ENCODE measurements at regions not wholly inside any gene's neighbourhood (a gene's known extent, or its start where the extent isn't known, plus 50 kb on each side); places are given as distances from the start of the nearest gene placed in this dataset.

DNA sequence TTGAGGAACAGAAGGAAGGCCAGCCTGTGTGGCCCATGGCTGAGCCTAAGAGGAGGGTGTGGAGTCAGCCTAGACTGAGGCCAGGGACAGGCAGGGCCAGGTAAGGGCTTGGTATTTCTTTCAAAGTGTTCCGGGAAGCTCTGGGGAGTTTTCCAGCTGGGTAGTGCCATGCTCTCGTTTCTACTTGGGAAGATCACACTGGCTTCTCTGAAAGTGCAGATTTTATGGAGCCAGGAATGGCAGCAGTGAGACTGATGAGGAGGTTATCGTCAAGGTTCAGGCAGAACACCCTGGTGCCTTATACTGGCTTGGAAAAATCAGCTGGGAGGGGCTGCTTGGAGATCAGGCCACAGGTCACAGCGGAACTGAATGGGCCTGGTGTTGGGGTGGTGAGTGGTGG lies 245.1 kb downstream of the SOX11 start:
- no peak overlapping the region for H3K4me3 ChIP-seq (ENCODE audit: low read length)
- no peak for DNase-seq (ENCODE audit: low read depth)
- TF ChIP-seq, protein P1, sequence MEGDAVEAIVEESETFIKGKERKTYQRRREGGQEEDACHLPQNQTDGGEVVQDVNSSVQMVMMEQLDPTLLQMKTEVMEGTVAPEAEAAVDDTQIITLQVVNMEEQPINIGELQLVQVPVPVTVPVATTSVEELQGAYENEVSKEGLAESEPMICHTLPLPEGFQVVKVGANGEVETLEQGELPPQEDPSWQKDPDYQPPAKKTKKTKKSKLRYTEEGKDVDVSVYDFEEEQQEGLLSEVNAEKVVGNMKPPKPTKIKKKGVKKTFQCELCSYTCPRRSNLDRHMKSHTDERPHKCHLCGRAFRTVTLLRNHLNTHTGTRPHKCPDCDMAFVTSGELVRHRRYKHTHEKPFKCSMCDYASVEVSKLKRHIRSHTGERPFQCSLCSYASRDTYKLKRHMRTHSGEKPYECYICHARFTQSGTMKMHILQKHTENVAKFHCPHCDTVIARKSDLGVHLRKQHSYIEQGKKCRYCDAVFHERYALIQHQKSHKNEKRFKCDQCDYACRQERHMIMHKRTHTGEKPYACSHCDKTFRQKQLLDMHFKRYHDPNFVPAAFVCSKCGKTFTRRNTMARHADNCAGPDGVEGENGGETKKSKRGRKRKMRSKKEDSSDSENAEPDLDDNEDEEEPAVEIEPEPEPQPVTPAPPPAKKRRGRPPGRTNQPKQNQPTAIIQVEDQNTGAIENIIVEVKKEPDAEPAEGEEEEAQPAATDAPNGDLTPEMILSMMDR (IDR thresholded peaks at IDR 0.05; ENCODE audit: insufficient read depth, low read depth, low read length, missing control alignments), result no peak

- no peak overlapping the region for H3K4me3 ChIP-seq (ENCODE audit: low read length)
- TF ChIP-seq, protein P1 (IDR thresholded peaks at IDR 0.05; ENCODE audit: insufficient read depth, low read depth, low read length, missing control alignments), result no peak
- no peak for DNase-seq (ENCODE audit: low read depth)
These were observed 245.8 kb downstream of the SOX11 start for GRCh38 chr2:5937851-5938565.

DNA sequence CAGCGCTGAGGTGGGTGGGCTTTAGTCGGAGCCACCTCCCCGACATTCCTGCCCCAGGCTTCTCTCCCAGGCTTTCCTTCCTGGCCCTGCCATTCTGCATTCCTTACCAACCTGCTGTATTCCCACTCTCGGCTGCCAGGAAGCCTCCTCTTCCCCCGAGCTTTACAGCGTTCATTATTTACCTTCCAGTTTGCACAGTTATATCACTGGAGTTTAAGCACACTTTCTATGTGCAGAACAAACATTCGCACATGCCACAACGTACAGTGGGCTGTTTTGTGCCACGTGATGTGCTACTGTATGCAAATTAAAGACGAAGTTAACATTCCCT lies 246.3 kb downstream of the SOX11 start:
- no peak overlapping the region for H3K4me3 ChIP-seq (ENCODE audit: low read length)
- DNase-seq (ENCODE audit: low read depth), result no peak
- TF ChIP-seq, protein P1 (IDR thresholded peaks at IDR 0.05; ENCODE audit: insufficient read depth, low read depth, low read length, missing control alignments), result no peak

DNA sequence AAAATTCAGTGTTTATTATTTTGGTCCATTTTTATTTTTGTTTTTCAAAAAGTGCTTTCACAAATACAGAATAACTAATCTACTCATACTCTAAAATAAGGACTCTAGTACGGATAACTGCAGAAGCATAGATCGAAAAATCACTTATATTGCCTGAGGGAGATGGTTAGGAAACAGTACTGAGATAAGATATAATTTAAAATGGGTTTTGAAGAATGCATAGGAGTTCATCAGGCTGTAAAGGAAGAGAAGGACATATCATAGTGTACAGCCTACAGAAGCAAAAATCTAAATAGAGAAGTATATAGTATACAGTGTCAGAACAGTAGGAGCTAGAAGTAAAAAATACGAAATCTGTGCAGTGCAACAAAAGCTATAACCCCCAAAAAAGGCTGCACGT lies 247.4 kb downstream of the SOX11 start:
- TF ChIP-seq, protein P1 (IDR thresholded peaks at IDR 0.05; ENCODE audit: insufficient read depth, low read depth, low read length, missing control alignments), result no peak
- DNase-seq (ENCODE audit: low read depth), result no peak
- H3K4me3 ChIP-seq (ENCODE audit: low read length), result no peak overlapping the region

DNA sequence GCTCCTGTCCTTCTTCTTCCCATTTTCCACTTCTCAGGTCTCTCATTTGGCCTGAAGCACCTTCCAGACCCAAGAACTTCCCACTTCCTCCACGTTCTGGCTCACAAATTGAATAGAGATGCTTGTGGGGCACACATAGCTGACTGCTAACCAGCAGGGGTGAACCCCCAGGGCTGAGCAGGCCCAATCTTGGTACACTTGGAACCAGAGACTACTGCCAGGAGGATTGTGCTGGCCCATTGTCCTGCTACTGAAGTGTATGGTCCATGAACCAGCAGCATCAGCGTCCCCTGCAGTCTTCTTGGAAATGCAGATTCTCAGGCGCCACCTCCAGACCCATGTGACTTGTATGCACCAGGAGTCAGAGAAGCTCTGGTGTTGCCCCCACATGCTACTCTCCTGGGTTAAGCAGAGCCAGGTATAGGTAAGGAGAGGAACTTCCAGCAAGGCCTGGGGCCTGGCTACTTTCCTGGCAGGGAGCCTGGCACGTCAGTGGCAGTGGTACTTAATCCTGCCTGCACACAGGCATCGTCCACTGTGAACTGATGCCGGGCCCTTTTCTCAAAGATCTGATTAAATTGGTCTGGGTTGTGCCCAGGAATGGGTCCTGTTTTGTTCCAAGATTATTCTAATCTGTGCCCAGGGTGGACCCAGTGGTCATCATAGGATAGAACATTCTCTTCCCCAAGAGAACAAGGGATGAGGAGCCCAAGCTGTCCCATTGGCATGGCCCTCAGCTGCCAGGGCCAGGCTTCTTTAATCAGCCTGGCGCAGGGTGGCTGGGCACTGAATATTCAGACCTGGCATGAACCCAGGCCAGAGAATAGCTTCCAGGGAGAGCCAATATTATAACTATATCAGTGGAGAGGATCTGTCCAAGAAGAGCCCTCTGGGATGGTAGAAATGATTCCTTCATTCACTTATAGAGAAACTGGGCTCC lies 248.7 kb downstream of the SOX11 start:
- TF ChIP-seq, protein P1 (IDR thresholded peaks at IDR 0.05; ENCODE audit: insufficient read depth, low read depth, low read length, missing control alignments), result no peak
- H3K4me3 ChIP-seq (ENCODE audit: low read length), result no peak overlapping the region
- DNase-seq (ENCODE audit: low read depth), result no peak

DNA sequence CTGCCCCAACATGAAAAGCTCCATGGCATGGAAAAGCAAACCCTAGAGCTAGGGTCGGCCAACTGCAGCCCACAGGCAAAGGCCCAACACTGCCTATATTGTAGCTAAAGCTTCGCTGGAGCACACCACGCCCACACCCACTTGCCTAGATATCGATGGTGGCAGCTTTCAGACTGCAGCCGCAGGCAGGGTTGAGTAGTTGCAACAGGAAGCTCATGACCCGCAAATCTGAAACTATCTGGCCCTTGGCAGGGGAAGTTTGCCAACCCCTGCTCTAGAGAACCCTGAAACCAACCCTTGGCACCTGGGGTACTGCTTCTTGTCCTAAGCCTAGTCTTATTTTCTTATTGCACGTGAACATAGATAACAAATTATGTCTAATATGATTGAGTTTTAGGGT lies 250.0 kb downstream of the SOX11 start:
- TF ChIP-seq, protein P1 (IDR thresholded peaks at IDR 0.05; ENCODE audit: insufficient read depth, low read depth, low read length, missing control alignments), result no peak
- H3K4me3 ChIP-seq (ENCODE audit: low read length), result no peak overlapping the region
- DNase-seq (ENCODE audit: low read depth), result no peak
